H1 (cell line): ENCODE measurements at regions not wholly inside any gene's neighbourhood (a gene's known extent, or its start where the extent isn't known, plus 50 kb on each side); places are given as distances from the start of the nearest gene placed in this dataset.

Experiments
- CTCF ChIA-PET: fragments of 300-600 bp; sonication (Branson Sonifier 250); formaldehyde crosslinking; loops from one replicate; lab custom pipeline; 2021; ENCODE audit not compliant: partially characterized antibody; lab: Charles Lee
- POLR2A ChIA-PET: fragments of 300-600 bp; sonication (Branson Sonifier 250); formaldehyde crosslinking; loops from one replicate; lab custom pipeline; 2021; ENCODE audit warnings: inconsistent platforms; ENCODE audit not compliant: partially characterized antibody; lab: Charles Lee
- DNase-seq, 2 experiments: peaks; one replicate each; pipeline versions ENCODE4 v3.0.0 to v3.0.0-alpha.2; 2010 to 2022; ENCODE audit warnings: low spot score in 2 of 2, low read depth in 1 of 2, mixed read lengths in 1 of 2
- FAIRE-seq: peaks from 2 replicates; lab custom pipeline; 2011; peaks lifted over from hg19 to GRCh38; lab: Jason Lieb, UNC
- H2AFZ ChIP-seq: 2 replicates; pipeline ENCODE4 v1.8.1; 2012; ENCODE audit warnings: low read length, inconsistent platforms
- H2AK5ac ChIP-seq: 2 replicates; pipeline ENCODE4 v1.6.1; 2013; ENCODE audit warnings: low read depth, low read length
- H2BK120ac ChIP-seq: replicated peaks from 2 replicates; pipeline ENCODE3; 2013; ENCODE audit warnings: low read depth, low read length, inconsistent platforms
- H2BK12ac ChIP-seq: 2 replicates; pipeline ENCODE4 v1.6.1; 2013; ENCODE audit warnings: low read depth, low read length
- H2BK15ac ChIP-seq: 2 replicates; pipeline ENCODE4 v1.6.1; 2013; ENCODE audit warnings: low read length
- H2BK20ac ChIP-seq: 2 replicates; pipeline ENCODE4 v1.6.1; 2013; ENCODE audit warnings: low read length
- H2BK5ac ChIP-seq: 2 replicates; pipeline ENCODE4 v1.6.1; 2013; ENCODE audit warnings: low read depth, low read length
- H3K14ac ChIP-seq: 2 replicates; pipeline ENCODE4 v1.6.1; 2013; ENCODE audit warnings: inconsistent platforms; ENCODE audit not compliant: insufficient read length
- H3K18ac ChIP-seq: 2 replicates; pipeline ENCODE4 v1.6.1; 2013; ENCODE audit warnings: low read length; ENCODE audit errors: extremely low read depth
- H3K23ac ChIP-seq: 2 replicates; pipeline ENCODE4 v1.6.1; 2013; ENCODE audit warnings: inconsistent platforms; ENCODE audit not compliant: insufficient read length
- H3K23me2 ChIP-seq: 2 replicates; pipeline ENCODE4 v1.6.1; 2013; ENCODE audit warnings: low read depth, low read length
- H3K27ac ChIP-seq: 2 replicates; pipeline ENCODE4 v1.6.1; 2011; ENCODE audit warnings: low read depth, low read length, inconsistent platforms
- H3K27me3 ChIP-seq, 4 experiments: replicated peaks in 1 of 4; 1 replicate in 1 of 4; 2 replicates in 3 of 4; pipeline versions ENCODE4 v1.6.1 to v1.8.1; 2011 to 2013; ENCODE audit warnings: low read length in 3 of 4, mild to moderate bottlenecking in 3 of 4, inconsistent platforms in 2 of 4, mixed read lengths in 2 of 4, moderate library complexity in 1 of 4; ENCODE audit not compliant: control insufficient read depth in 3 of 4, insufficient read depth in 3 of 4; ENCODE audit errors: extremely low read depth in 1 of 4
- H3K36me3 ChIP-seq, 4 experiments: 2 replicates each; pipeline versions ENCODE4 v1.6.1 to v1.8.1; 2011 to 2013; ENCODE audit warnings: mild to moderate bottlenecking in 4 of 4, low read length in 3 of 4, moderate library complexity in 2 of 4, control low read depth in 1 of 4, inconsistent platforms in 1 of 4; ENCODE audit not compliant: insufficient read depth in 4 of 4, control insufficient read depth in 2 of 4
- H3K4ac ChIP-seq: replicated peaks from 2 replicates; pipeline ENCODE3; 2013; ENCODE audit warnings: low read length, low read depth, mixed read lengths, inconsistent platforms; ENCODE audit not compliant: insufficient read length
- H3K4me1 ChIP-seq, 4 experiments: replicated peaks in 1 of 4; 1 replicate in 1 of 4; 2 replicates in 3 of 4; pipeline versions ENCODE4 v1.6.1 to v1.8.1; 2011 to 2013; ENCODE audit warnings: low read length in 3 of 4, inconsistent platforms in 2 of 4, mixed read lengths in 1 of 4; ENCODE audit not compliant: insufficient read depth in 4 of 4, control insufficient read depth in 3 of 4
- H3K4me2 ChIP-seq, 2 experiments: 2 replicates each; pipeline versions ENCODE4 v1.6.1 to v1.8.1; 2011 to 2013; ENCODE audit warnings: low read depth in 2 of 2, low read length in 2 of 2, control low read depth in 1 of 2, inconsistent platforms in 1 of 2, mild to moderate bottlenecking in 1 of 2; ENCODE audit not compliant: insufficient read depth in 1 of 2
- H3K4me3 ChIP-seq, 4 experiments: fragments of 200-600, 300-600 bp in 1 of 4; sonication (generic), shearing (Covaris generic), sonication (Bioruptor Twin) in 1 of 4; 2 replicates each; pipeline versions ENCODE4 v1.5.1 to v1.8.1; 2011 to 2016; ENCODE audit warnings: low read length in 4 of 4, low read depth in 3 of 4, control low read depth in 2 of 4, inconsistent platforms in 2 of 4, mild to moderate bottlenecking in 2 of 4, mixed read lengths in 1 of 4, moderate library complexity in 1 of 4; ENCODE audit not compliant: insufficient read depth in 2 of 4; ENCODE audit errors: extremely low read depth in 1 of 4
- H3K56ac ChIP-seq: replicated peaks from 2 replicates; pipeline ENCODE3; 2013; ENCODE audit warnings: low read depth, mild to moderate bottlenecking, mixed read lengths, low read length, inconsistent platforms; ENCODE audit not compliant: insufficient read length
- H3K79me1 ChIP-seq: 2 replicates; pipeline ENCODE4 v1.6.1; 2013; ENCODE audit warnings: low read depth, low read length, control low read depth
- H3K79me2 ChIP-seq, 2 experiments: 2 replicates each; pipeline versions ENCODE4 v1.6.1 to v1.8.1; 2012 to 2013; ENCODE audit warnings: low read length in 2 of 2, mild to moderate bottlenecking in 2 of 2, inconsistent platforms in 1 of 2; ENCODE audit not compliant: insufficient read depth in 2 of 2, control insufficient read depth in 1 of 2
- H3K9ac ChIP-seq, 4 experiments: replicated peaks in 1 of 4; 1 replicate in 1 of 4; 2 replicates in 3 of 4; pipeline versions ENCODE4 v1.6.1 to v1.8.1; 2011 to 2013; ENCODE audit warnings: low read depth in 3 of 4, low read length in 3 of 4, control low read depth in 2 of 4, mild to moderate bottlenecking in 2 of 4, moderate library complexity in 2 of 4, inconsistent platforms in 1 of 4; ENCODE audit errors: extremely low read depth in 1 of 4
- H3K9me3 ChIP-seq, 2 experiments: 2 replicates each; pipeline versions ENCODE4 v1.6.1 to v1.8.1; 2012 to 2013; ENCODE audit warnings: mild to moderate bottlenecking in 2 of 2, moderate library complexity in 2 of 2, control low read depth in 1 of 2, inconsistent platforms in 1 of 2, low read depth in 1 of 2, low read length in 1 of 2, mixed read lengths in 1 of 2; ENCODE audit not compliant: insufficient read depth in 2 of 2
- H4K20me1 ChIP-seq, 2 experiments: replicated peaks in 1 of 2; 2 replicates each; pipeline versions ENCODE3 to v1.8.1; 2011 to 2013; ENCODE audit warnings: inconsistent platforms in 2 of 2, low read length in 2 of 2, mild to moderate bottlenecking in 1 of 2; ENCODE audit not compliant: insufficient read depth in 2 of 2, control insufficient read depth in 1 of 2
- H4K5ac ChIP-seq: 2 replicates; pipeline ENCODE4 v1.6.1; 2013; ENCODE audit warnings: low read length, low read depth, mixed read lengths, inconsistent platforms; ENCODE audit not compliant: insufficient read length
- H4K8ac ChIP-seq: 2 replicates; pipeline ENCODE4 v1.8.0; 2013; ENCODE audit warnings: mild to moderate bottlenecking, moderate library complexity, low read length, inconsistent platforms; ENCODE audit not compliant: insufficient read depth; ENCODE audit errors: extremely low read depth
- H4K91ac ChIP-seq: replicated peaks from 2 replicates; pipeline ENCODE3; 2013; ENCODE audit warnings: low read length, mixed read lengths, inconsistent platforms; ENCODE audit not compliant: insufficient read length
- BCL11A ChIP-seq, 2 experiments: IDR thresholded peaks; one replicate each; pipeline ENCODE4 v1.6.1; 2011; ENCODE audit warnings: low read depth in 2 of 2, low read length in 2 of 2, mild to moderate bottlenecking in 2 of 2
- GABPA ChIP-seq: IDR thresholded peaks from 2 replicates; pipeline ENCODE4 v1.6.1; 2011; ENCODE audit warnings: mild to moderate bottlenecking, low read length, moderate library complexity, borderline replicate concordance; ENCODE audit not compliant: insufficient read depth
- GTF2F1 ChIP-seq: IDR thresholded peaks from 2 replicates; pipeline ENCODE4 v1.6.1; 2012; ENCODE audit warnings: low read depth, low read length, improper control_type of control experiment, borderline replicate concordance
- HDAC2 ChIP-seq, 2 experiments: fragments of 300-600 bp in 1 of 2; sonication (generic) in 1 of 2; IDR thresholded peaks; 2 replicates each; pipeline ENCODE4 v1.6.1; 2011 to 2012; ENCODE audit warnings: low read depth in 2 of 2, low read length in 2 of 2, mild to moderate bottlenecking in 2 of 2, moderate library complexity in 2 of 2, borderline replicate concordance in 1 of 2, inconsistent platforms in 1 of 2
- HDAC6 ChIP-seq: IDR thresholded peaks from one replicate; pipeline ENCODE4 v1.7.1; 2012; ENCODE audit warnings: low read depth, mild to moderate bottlenecking, inconsistent platforms, low read length, moderate library complexity
- KDM4A ChIP-seq: IDR thresholded peaks from one replicate; pipeline ENCODE4 v1.7.1; 2012; ENCODE audit warnings: low read depth, mild to moderate bottlenecking, moderate library complexity, low read length, inconsistent platforms; ENCODE audit not compliant: severe bottlenecking
- NANOG ChIP-seq: IDR thresholded peaks from 2 replicates; pipeline ENCODE4 v1.6.1; 2011; ENCODE audit warnings: low read length, low read depth, mild to moderate bottlenecking, inconsistent platforms; ENCODE audit not compliant: insufficient read depth, poor library complexity, severe bottlenecking
- PHF8 ChIP-seq: fragments of 200-600 bp; sonication (generic); conservative IDR thresholded peaks from 2 replicates; pipeline ENCODE4 v1.7.1; 2012; ENCODE audit warnings: low read depth, mild to moderate bottlenecking, inconsistent platforms, low read length, moderate library complexity
- RFX5 ChIP-seq: IDR thresholded peaks from 2 replicates; pipeline ENCODE4 v1.6.1; 2011; ENCODE audit warnings: low read depth, low read length, improper control_type of control experiment, borderline replicate concordance
- SIN3A ChIP-seq, 2 experiments: IDR thresholded peaks in 1 of 2; conservative IDR thresholded peaks in 1 of 2; 2 replicates each; pipeline ENCODE4 v1.6.1; 2011 to 2012; ENCODE audit warnings: low read length in 2 of 2, improper control_type of control experiment in 1 of 2, low read depth in 1 of 2, mild to moderate bottlenecking in 1 of 2
- WGBS, 2 experiments: shearing (Covaris generic) in 1 of 2; methylation state at CpG; one replicate each; pipeline versions ENCODE4 v1.1.6 to v1.1.7; 2013 to 2015; ENCODE audit warnings: low lambda C conversion rate in 2 of 2, mixed read lengths in 2 of 2, inconsistent platforms in 1 of 2, low coverage in 1 of 2, missing lambda C conversion rate in 1 of 2; ENCODE audit not compliant: insufficient replicate concordance in 2 of 2, insufficient coverage in 1 of 2, insufficient read length in 1 of 2; ENCODE audit errors: extremely low coverage in 1 of 2, missing lambda C conversion rate in 1 of 2; 5-methylcytosine and 5-hydroxymethylcytosine counted together
- TF ChIP-seq, protein P1 (sequence below): IDR thresholded peaks from 2 replicates; pipeline ENCODE4 v1.6.1; 2012; ENCODE audit warnings: inconsistent platforms

GRCh38 chr4:46506876-46507275 is 116.9 kb upstream of the GABRA2 start:
- WGBS, 2 experiments: 92% methylated on average over 4 of the region's 4 CpGs; no CpG with 5 or more reads in 1 of the 2 experiments
- no peak overlapping the region for H4K5ac ChIP-seq
- no peak overlapping the region for H2AK5ac ChIP-seq
- ChIA-PET POLR2A (no interaction called here), CTCF (no interaction called here)
- no peaks in the 10 kb centered on the region for H3K23me2 ChIP-seq
- H2AFZ ChIP-seq: no peak overlapping the region
- no peak overlapping the region for H3K4ac ChIP-seq
- FAIRE-seq (no peak), DNase-seq (no peak)
- H3K27ac ChIP-seq: no peak overlapping the region
- H3K79me2 ChIP-seq: no peaks in the 10 kb centered on the region
- no peak overlapping the region for H3K14ac ChIP-seq
- H3K27me3 ChIP-seq: no peaks in the 10 kb centered on the region
- H3K9ac ChIP-seq: no peak overlapping the region
- H3K36me3 ChIP-seq: no peaks in the 10 kb centered on the region
- no peak overlapping the region for H2BK12ac ChIP-seq
- H2BK15ac ChIP-seq: no peak overlapping the region
- H3K56ac ChIP-seq: no peak overlapping the region
- no peak overlapping the region for H2BK120ac ChIP-seq
- H3K4me3 ChIP-seq: no peak overlapping the region
- H4K20me1 ChIP-seq: no peaks in the 10 kb centered on the region
- no peaks in the 10 kb centered on the region for H3K9me3 ChIP-seq
- no peak overlapping the region for H4K91ac ChIP-seq
- no peak overlapping the region for H2BK5ac ChIP-seq
- H3K18ac ChIP-seq: no peak overlapping the region
- TF ChIP-seq GTF2F1: no peak
- TF ChIP-seq KDM4A: no peak
- no peak for TF ChIP-seq GABPA
- no peak for TF ChIP-seq HDAC6
- TF ChIP-seq SIN3A (conservative IDR thresholded peaks at IDR 0.05 in 1 of 2, IDR thresholded peaks at IDR 0.05 in 1 of 2; ENCODE audit: low read depth in 1 of 2, low read length in 2 of 2): no peak
- TF ChIP-seq RFX5: no peak
- TF ChIP-seq PHF8: no peak
- TF ChIP-seq NANOG: no peak
- TF ChIP-seq, protein P1, sequence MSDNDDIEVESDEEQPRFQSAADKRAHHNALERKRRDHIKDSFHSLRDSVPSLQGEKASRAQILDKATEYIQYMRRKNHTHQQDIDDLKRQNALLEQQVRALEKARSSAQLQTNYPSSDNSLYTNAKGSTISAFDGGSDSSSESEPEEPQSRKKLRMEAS: no peak
- TF ChIP-seq HDAC2 (IDR thresholded peaks at IDR 0.05; ENCODE audit: borderline replicate concordance in 1 of 2, low read depth in 2 of 2, low read length in 2 of 2): no peak
- TF ChIP-seq BCL11A (IDR thresholded peaks at IDR 0.05; ENCODE audit: low read depth in 2 of 2, low read length in 2 of 2): no peak
- H2BK20ac ChIP-seq: no peak overlapping the region
- no peak overlapping the region for H4K8ac ChIP-seq
- H3K79me1 ChIP-seq: no peaks in the 10 kb centered on the region
- H3K4me1 ChIP-seq: no peaks in the 10 kb centered on the region
- H3K23ac ChIP-seq: no peak overlapping the region
- H3K4me2 ChIP-seq: no peak overlapping the region
